Osteocyte (in vitro differentiated cells): ENCODE measurements at regions not wholly inside any gene's neighbourhood (a gene's known extent, or its start where the extent isn't known, plus 50 kb on each side); places are given as distances from the start of the nearest gene placed in this dataset.

Experiments
- DNase-seq: peaks from one replicate; pipeline ENCODE4 v3.0.0; 2021; ENCODE audit warnings: mixed read lengths; ENCODE audit not compliant: unreplicated experiment; ENCODE audit errors: extremely low spot score
- H3K27ac Mint-ChIP-seq: one replicate; pipeline ENCODE4 v1.8.0; 2021; ENCODE audit warnings: mild to moderate bottlenecking, mixed read lengths; ENCODE audit not compliant: unreplicated experiment
- H3K27me3 Mint-ChIP-seq: one replicate; pipeline ENCODE4 v1.8.0; 2021; ENCODE audit warnings: mixed read lengths; ENCODE audit not compliant: unreplicated experiment
- H3K36me3 Mint-ChIP-seq: one replicate; pipeline ENCODE4 v1.8.0; 2021; ENCODE audit warnings: mixed read lengths; ENCODE audit not compliant: unreplicated experiment
- H3K4me1 Mint-ChIP-seq: one replicate; pipeline ENCODE4 v1.8.0; 2021; ENCODE audit warnings: mixed read lengths; ENCODE audit not compliant: unreplicated experiment
- H3K4me3 Mint-ChIP-seq: one replicate; pipeline ENCODE4 v1.8.0; 2021; ENCODE audit warnings: mild to moderate bottlenecking, moderate library complexity, mixed read lengths; ENCODE audit not compliant: unreplicated experiment
- H3K9me3 Mint-ChIP-seq: one replicate; pipeline ENCODE4 v1.8.0; 2021; ENCODE audit warnings: mixed read lengths; ENCODE audit not compliant: unreplicated experiment
- CTCF ChIP-seq: fragments of 200-600 bp; sonication (generic); IDR thresholded peaks from 2 replicates; pipeline ENCODE4 v1.5.0; 2021; ENCODE audit warnings: antibody characterized with exemption, mild to moderate bottlenecking, moderate library complexity

- no peak for DNase-seq
- Mint-ChIP-seq H3K36me3 (no peaks in the 10 kb centered on the region), H3K27me3 (peaks cover 2% of the 10 kb centered on the region), H3K9me3 (peaks cover 23% of the 10 kb centered on the region), H3K27ac (no peak overlapping the region), H3K4me1 (no peaks in the 10 kb centered on the region), H3K4me3 (no peak overlapping the region)
- no peak for TF ChIP-seq CTCF
Observed at GRCh38 chr10:10160821-10161312, 856.8 kb upstream of the CELF2 start.

GRCh38 chr10:10164848-10165247 is 852.8 kb upstream of the CELF2 start:
- peaks cover 15% of the 10 kb centered on the region for H3K9me3 Mint-ChIP-seq
- peaks cover 2% of the 10 kb centered on the region for H3K27me3 Mint-ChIP-seq
- no peak overlapping the region for H3K4me3 Mint-ChIP-seq
- H3K27ac Mint-ChIP-seq: no peak overlapping the region
- H3K36me3 Mint-ChIP-seq: no peaks in the 10 kb centered on the region
- H3K4me1 Mint-ChIP-seq: no peaks in the 10 kb centered on the region
- no peak for TF ChIP-seq CTCF
- DNase-seq: no peak

- H3K27ac Mint-ChIP-seq: no peak overlapping the region
- H3K36me3 Mint-ChIP-seq: no peaks in the 10 kb centered on the region
- no peak for DNase-seq
Observed at GRCh38 chr10:10165415-10165814, 852.3 kb upstream of the CELF2 start.

GRCh38 chr10:10178476-10178875 is 839.2 kb upstream of the CELF2 start:
- Mint-ChIP-seq H3K27ac (no peak overlapping the region), H3K36me3 (no peaks in the 10 kb centered on the region), H3K4me3 (no peak overlapping the region), H3K9me3 (peaks cover 4% of the 10 kb centered on the region), H3K4me1 (no peaks in the 10 kb centered on the region), H3K27me3 (peaks cover 5% of the 10 kb centered on the region)
- TF ChIP-seq CTCF: no peak
- DNase-seq: no peak

More at GRCh38 chr10:10165415-10165814, 852.3 kb upstream of the CELF2 start:
- H3K27me3 Mint-ChIP-seq: peaks cover 5% of the 10 kb centered on the region
- H3K4me3 Mint-ChIP-seq: no peak overlapping the region
- H3K9me3 Mint-ChIP-seq: peaks cover 9% of the 10 kb centered on the region
- no peak for TF ChIP-seq CTCF
- no peaks in the 10 kb centered on the region for H3K4me1 Mint-ChIP-seq

- no peaks in the 10 kb centered on the region for H3K9me3 Mint-ChIP-seq
- no peak for TF ChIP-seq CTCF
- no peaks in the 10 kb centered on the region for H3K27me3 Mint-ChIP-seq
- no peaks in the 10 kb centered on the region for H3K4me1 Mint-ChIP-seq
- H3K36me3 Mint-ChIP-seq: no peaks in the 10 kb centered on the region
- H3K4me3 Mint-ChIP-seq: no peak overlapping the region
- no peak overlapping the region for H3K27ac Mint-ChIP-seq
- no peak for DNase-seq
Observed at GRCh38 chr10:10193848-10194247, 823.8 kb upstream of the CELF2 start.
